CD4-positive, alpha-beta T cell (primary cell): ENCODE measurements at regions not wholly inside any gene's neighbourhood (a gene's known extent, or its start where the extent isn't known, plus 50 kb on each side); places are given as distances from the start of the nearest gene placed in this dataset.

Experiments
- ATAC-seq: fragments of 200-7000 bp; cut with Tn5 transposase; one replicate; pipeline ENCODE4 v1.10.0; 2022; ENCODE audit warnings: mild to moderate bottlenecking; ENCODE audit not compliant: poor library complexity
- CTCF ChIA-PET: fragments of 350-600 bp; sonication (Branson Sonifier 250); formaldehyde crosslinking; loops from one replicate; lab custom pipeline; 2021; ENCODE audit warnings: antibody characterized with exemption, inconsistent platforms; lab: Charles Lee
- POLR2A ChIA-PET: fragments of 350-600 bp; sonication (Branson Sonifier 250); formaldehyde crosslinking; loops from one replicate; lab custom pipeline; 2021; ENCODE audit warnings: antibody characterized with exemption, inconsistent platforms; lab: Charles Lee
- DNase-seq, 14 experiments: peaks; one replicate each; pipeline ENCODE4 v3.0.0-alpha.2; 2013 to 2020; ENCODE audit warnings: mixed read lengths in 2 of 14
- H3K27ac ChIP-seq, 2 donors: one replicate each; pipeline versions ENCODE4 v1.5.1 to v1.7.0; 2013; ENCODE audit warnings: low read length in 2 of 2, low read depth in 1 of 2, mild to moderate bottlenecking in 1 of 2
- H3K27me3 ChIP-seq, 2 experiments: 1 replicate in 1 of 2; 2 replicates in 1 of 2; pipeline versions ENCODE4 v1.6.1 to v1.7.0; 2013; ENCODE audit warnings: low read length in 2 of 2, control low read depth in 1 of 2, mild to moderate bottlenecking in 1 of 2, moderate library complexity in 1 of 2; ENCODE audit not compliant: insufficient read depth in 2 of 2, control insufficient read depth in 1 of 2
- H3K36me3 ChIP-seq: one replicate; pipeline ENCODE4 v1.6.1; 2013; ENCODE audit warnings: low read length, control low read depth; ENCODE audit not compliant: insufficient read depth
- H3K4me1 ChIP-seq: one replicate; pipeline ENCODE4 v1.6.1; 2013; ENCODE audit warnings: low read length, control low read depth; ENCODE audit not compliant: insufficient read depth
- H3K4me3 ChIP-seq: one replicate; pipeline ENCODE4 v1.5.1; 2013; ENCODE audit warnings: mild to moderate bottlenecking, low read length, moderate library complexity
- H3K9me3 ChIP-seq, 2 experiments: 1 replicate in 1 of 2; 2 replicates in 1 of 2; pipeline versions ENCODE4 v1.6.1 to v1.7.0; 2013; ENCODE audit warnings: low read length in 2 of 2, mild to moderate bottlenecking in 2 of 2, control low read depth in 1 of 2, moderate library complexity in 1 of 2; ENCODE audit not compliant: control insufficient read depth in 1 of 2, insufficient read depth in 1 of 2
- H3K27ac Mint-ChIP-seq: one replicate; pipeline ENCODE4 v1.8.0; 2020; ENCODE audit warnings: mixed read lengths
- H3K27me3 Mint-ChIP-seq: one replicate; pipeline ENCODE4 v1.8.0; 2021; ENCODE audit warnings: mixed read lengths
- H3K36me3 Mint-ChIP-seq: one replicate; pipeline ENCODE4 v1.8.0; 2021; ENCODE audit warnings: low read depth, mixed read lengths
- H3K4me1 Mint-ChIP-seq: one replicate; pipeline ENCODE4 v1.8.0; 2021; ENCODE audit warnings: low read depth, mixed read lengths
- H3K4me3 Mint-ChIP-seq: one replicate; pipeline ENCODE4 v1.8.0; 2020; ENCODE audit warnings: mild to moderate bottlenecking, mixed read lengths
- H3K9me3 Mint-ChIP-seq: one replicate; pipeline ENCODE4 v1.8.0; 2020; ENCODE audit warnings: mixed read lengths
- intact Hi-C, 2 experiments: fragments of 100-400 bp; cut with DNase I in 1 of 2; cut with micrococcal nuclease in 1 of 2; formaldehyde crosslinking; loops; one replicate each; pipeline versions ENCODE4 v1.15.1 to v1.9.0; 2023 to 2025; cut with DNase I, micrococcal nuclease
- TF ChIP-seq, protein P1 (sequence below): fragments of 200-600 bp; IDR thresholded peaks from one replicate; pipeline ENCODE4 v1.8.0; 2022; ENCODE audit warnings: antibody characterized with exemption, mild to moderate bottlenecking

GRCh38 chrX:55144697-55145096, 55.9 kb downstream of the PAGE2 start:
- Histone ChIP-seq H3K27ac (no peak overlapping the region), H3K36me3 (peaks cover 2% of the 10 kb centered on the region), H3K4me1 (no peaks in the 10 kb centered on the region), H3K4me3 (no peak overlapping the region), H3K27me3 (no peaks in the 10 kb centered on the region), H3K9me3 (no peaks in the 10 kb centered on the region)
- intact Hi-C loops = no loop called here
- TF ChIP-seq, protein P1, sequence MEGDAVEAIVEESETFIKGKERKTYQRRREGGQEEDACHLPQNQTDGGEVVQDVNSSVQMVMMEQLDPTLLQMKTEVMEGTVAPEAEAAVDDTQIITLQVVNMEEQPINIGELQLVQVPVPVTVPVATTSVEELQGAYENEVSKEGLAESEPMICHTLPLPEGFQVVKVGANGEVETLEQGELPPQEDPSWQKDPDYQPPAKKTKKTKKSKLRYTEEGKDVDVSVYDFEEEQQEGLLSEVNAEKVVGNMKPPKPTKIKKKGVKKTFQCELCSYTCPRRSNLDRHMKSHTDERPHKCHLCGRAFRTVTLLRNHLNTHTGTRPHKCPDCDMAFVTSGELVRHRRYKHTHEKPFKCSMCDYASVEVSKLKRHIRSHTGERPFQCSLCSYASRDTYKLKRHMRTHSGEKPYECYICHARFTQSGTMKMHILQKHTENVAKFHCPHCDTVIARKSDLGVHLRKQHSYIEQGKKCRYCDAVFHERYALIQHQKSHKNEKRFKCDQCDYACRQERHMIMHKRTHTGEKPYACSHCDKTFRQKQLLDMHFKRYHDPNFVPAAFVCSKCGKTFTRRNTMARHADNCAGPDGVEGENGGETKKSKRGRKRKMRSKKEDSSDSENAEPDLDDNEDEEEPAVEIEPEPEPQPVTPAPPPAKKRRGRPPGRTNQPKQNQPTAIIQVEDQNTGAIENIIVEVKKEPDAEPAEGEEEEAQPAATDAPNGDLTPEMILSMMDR = no peak
- ChIA-PET CTCF (no interaction called here), POLR2A (no interaction called here)
- DNase-seq (no peak), ATAC-seq (no peak)
- no peak overlapping the region for H3K4me3 Mint-ChIP-seq
- H3K9me3 Mint-ChIP-seq = no peaks in the 10 kb centered on the region
- no peaks in the 10 kb centered on the region for H3K4me1 Mint-ChIP-seq
- H3K27ac Mint-ChIP-seq = no peak overlapping the region
- no peaks in the 10 kb centered on the region for H3K36me3 Mint-ChIP-seq
- no peaks in the 10 kb centered on the region for H3K27me3 Mint-ChIP-seq

DNA sequence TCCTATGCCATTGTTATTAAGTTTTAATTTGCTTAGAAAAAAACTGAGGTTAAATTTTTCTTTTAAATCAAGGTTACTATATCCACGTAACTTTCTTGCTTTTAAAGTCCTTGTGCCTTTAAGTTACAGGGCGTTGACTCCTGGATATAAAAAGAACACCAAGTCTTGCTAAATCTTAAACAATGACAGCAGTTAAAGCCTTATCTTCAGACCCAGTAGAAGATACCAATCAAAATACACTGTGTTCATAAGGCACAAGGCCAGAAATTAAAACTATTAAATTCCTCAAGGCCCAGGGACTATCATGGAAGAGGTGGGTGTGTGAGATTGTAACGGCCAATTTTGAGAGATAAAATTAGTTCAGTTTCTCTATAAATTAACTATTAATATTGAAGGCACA, 60.4 kb downstream of the PAGE2 start:
- TF ChIP-seq, protein P1 = no peak
- Histone ChIP-seq H3K27me3 (no peaks in the 10 kb centered on the region), H3K9me3 (no peaks in the 10 kb centered on the region), H3K4me1 (no peaks in the 10 kb centered on the region), H3K4me3 (no peak overlapping the region), H3K27ac (no peak overlapping the region), H3K36me3 (peaks cover 2% of the 10 kb centered on the region)
- no peaks in the 10 kb centered on the region for H3K4me1 Mint-ChIP-seq
- ChIA-PET POLR2A (no interaction called here), CTCF (no interaction called here)
- intact Hi-C loops = no loop called here
- no peak overlapping the region for H3K4me3 Mint-ChIP-seq
- H3K27ac Mint-ChIP-seq = no peak overlapping the region
- no peaks in the 10 kb centered on the region for H3K27me3 Mint-ChIP-seq
- DNase-seq (no peak), ATAC-seq (no peak)
- no peaks in the 10 kb centered on the region for H3K9me3 Mint-ChIP-seq
- no peaks in the 10 kb centered on the region for H3K36me3 Mint-ChIP-seq

DNA sequence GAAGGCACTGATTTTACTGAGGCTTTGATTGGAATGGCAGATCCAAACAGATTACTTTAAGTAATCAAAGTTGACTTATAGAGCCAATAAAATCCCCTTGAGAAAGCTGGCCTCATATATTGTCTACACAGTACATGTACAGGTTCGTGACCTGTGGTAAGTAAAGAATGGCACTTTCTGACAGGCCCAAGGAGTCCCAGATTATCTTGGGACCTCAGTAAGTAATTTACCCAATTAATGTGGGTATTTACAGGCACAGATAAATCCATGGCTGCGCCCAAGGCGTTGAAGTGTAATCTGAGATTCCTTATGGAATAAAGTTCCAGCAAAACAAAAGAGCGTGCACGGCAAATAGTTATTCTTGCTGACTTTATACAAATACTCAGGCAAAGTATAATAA, 62.4 kb downstream of the PAGE2 start:
- Histone ChIP-seq H3K27ac (no peak overlapping the region), H3K4me3 (no peak overlapping the region), H3K4me1 (no peaks in the 10 kb centered on the region), H3K9me3 (no peaks in the 10 kb centered on the region), H3K27me3 (no peaks in the 10 kb centered on the region), H3K36me3 (no peaks in the 10 kb centered on the region)
- ATAC-seq (no peak), DNase-seq (no peak)
- H3K36me3 Mint-ChIP-seq = peaks cover 11% of the 10 kb centered on the region
- TF ChIP-seq, protein P1 = no peak
- intact Hi-C loops = no loop called here
- no peaks in the 10 kb centered on the region for H3K4me1 Mint-ChIP-seq
- ChIA-PET POLR2A (no interaction called here), CTCF (no interaction called here)
- no peaks in the 10 kb centered on the region for H3K27me3 Mint-ChIP-seq
- no peak overlapping the region for H3K27ac Mint-ChIP-seq
- no peaks in the 10 kb centered on the region for H3K9me3 Mint-ChIP-seq
- no peak overlapping the region for H3K4me3 Mint-ChIP-seq
